GM12892 (cell line): ENCODE measurements at regions not wholly inside any gene's neighbourhood (a gene's known extent, or its start where the extent isn't known, plus 50 kb on each side); places are given as distances from the start of the nearest gene placed in this dataset.
"Not testable (repeated sequence)": the region's sequence is repeated elsewhere in the genome, so short reads cannot be mapped to it uniquely, and the experiment has no call there.

Source experiments
- POLR2A ChIP-seq: IDR thresholded peaks from 2 replicates; pipeline ENCODE4 v1.6.1; 2011; ENCODE audit warnings: low read depth, low read length, control low read depth
- TAF1 ChIP-seq: IDR thresholded peaks from 2 replicates; pipeline ENCODE4 v1.6.1; 2011; ENCODE audit warnings: low read depth, mild to moderate bottlenecking, control low read depth, low read length, borderline replicate concordance

GRCh38 chr9:41064125-41064795, 64.2 kb downstream of the FOXD4L6 start:
- TF ChIP-seq POLR2A, TAF1: not testable (repeated sequence)
